ENCODE measurements at regions not wholly inside any gene's neighbourhood (a gene's known extent, or its start where the extent isn't known, plus 50 kb on each side); places are given as distances from the start of the nearest gene placed in this dataset.

DNA sequence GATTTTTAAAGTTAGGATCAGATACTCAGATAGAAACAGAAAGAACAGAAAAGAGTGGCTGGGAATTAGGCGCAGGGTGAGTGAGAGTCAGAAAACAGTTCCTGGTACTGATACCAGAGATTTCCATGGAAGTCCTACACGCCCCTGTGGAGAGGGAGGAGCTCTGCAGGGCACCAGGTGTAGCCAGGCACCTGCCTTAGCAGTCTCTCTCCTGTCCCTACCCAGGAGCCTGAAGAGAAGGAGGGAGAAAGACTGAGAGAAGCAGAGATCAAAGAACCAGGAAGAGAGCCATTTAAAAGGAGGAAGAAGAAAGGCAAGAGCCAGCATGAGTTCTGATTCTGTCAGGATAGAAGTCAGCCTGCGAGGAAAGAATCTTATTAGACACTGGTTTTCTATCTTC is 65.0 kb downstream of the CBLN1 start:
- ChIA-PET POLR2A (no interaction called here), CTCF (no interaction called here)
- no peak overlapping the region for H3K27ac ChIP-seq (ENCODE audit: low read depth, low read length)
- H3K27me3 ChIP-seq (ENCODE audit: control insufficient read depth, insufficient read depth, low read length) = no peaks in the 10 kb centered on the region
- no peak overlapping the region for H3K4me3 ChIP-seq (ENCODE audit: low read depth, low read length)
- no peak for DNase-seq (ENCODE audit: low read depth, low spot score)
- TF ChIP-seq, protein P1, sequence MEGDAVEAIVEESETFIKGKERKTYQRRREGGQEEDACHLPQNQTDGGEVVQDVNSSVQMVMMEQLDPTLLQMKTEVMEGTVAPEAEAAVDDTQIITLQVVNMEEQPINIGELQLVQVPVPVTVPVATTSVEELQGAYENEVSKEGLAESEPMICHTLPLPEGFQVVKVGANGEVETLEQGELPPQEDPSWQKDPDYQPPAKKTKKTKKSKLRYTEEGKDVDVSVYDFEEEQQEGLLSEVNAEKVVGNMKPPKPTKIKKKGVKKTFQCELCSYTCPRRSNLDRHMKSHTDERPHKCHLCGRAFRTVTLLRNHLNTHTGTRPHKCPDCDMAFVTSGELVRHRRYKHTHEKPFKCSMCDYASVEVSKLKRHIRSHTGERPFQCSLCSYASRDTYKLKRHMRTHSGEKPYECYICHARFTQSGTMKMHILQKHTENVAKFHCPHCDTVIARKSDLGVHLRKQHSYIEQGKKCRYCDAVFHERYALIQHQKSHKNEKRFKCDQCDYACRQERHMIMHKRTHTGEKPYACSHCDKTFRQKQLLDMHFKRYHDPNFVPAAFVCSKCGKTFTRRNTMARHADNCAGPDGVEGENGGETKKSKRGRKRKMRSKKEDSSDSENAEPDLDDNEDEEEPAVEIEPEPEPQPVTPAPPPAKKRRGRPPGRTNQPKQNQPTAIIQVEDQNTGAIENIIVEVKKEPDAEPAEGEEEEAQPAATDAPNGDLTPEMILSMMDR (IDR thresholded peaks at IDR 0.05; ENCODE audit: low read depth, low read length) = no peak
- peaks cover 4% of the 10 kb centered on the region for H3K9me3 ChIP-seq (ENCODE audit: control insufficient read depth, insufficient read depth, low read length)

DNA sequence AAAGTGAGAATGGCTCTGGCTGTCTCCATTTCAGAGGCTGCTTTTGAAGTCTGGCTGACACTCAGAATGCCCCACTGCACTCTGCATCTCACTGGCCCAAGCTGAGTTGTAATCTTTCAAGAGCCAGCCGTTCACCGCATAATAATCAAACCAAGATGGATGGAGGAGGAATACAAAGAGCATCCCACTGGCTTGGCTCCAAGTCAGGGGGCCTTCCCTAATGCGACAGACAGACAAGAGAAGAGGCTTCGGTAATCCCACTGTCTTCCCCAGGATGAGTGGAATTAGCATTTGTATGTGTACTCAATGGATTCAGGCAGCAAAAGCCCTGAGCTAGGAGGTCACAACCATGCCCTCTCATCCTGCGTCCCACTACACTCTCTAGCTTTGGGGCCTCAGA is 68.0 kb downstream of the CBLN1 start:
- peaks cover 8% of the 10 kb centered on the region for H3K9me3 ChIP-seq (ENCODE audit: control insufficient read depth, insufficient read depth, low read length)
- no peaks in the 10 kb centered on the region for H3K27me3 ChIP-seq (ENCODE audit: control insufficient read depth, insufficient read depth, low read length)
- TF ChIP-seq, protein P1 (IDR thresholded peaks at IDR 0.05; ENCODE audit: low read depth, low read length) = no peak
- H3K27ac ChIP-seq (ENCODE audit: low read depth, low read length) = no peak overlapping the region
- no peak overlapping the region for H3K4me3 ChIP-seq (ENCODE audit: low read depth, low read length)
- no peak for DNase-seq (ENCODE audit: low read depth, low spot score)
- ChIA-PET CTCF (no interaction called here), POLR2A (no interaction called here)

DNA sequence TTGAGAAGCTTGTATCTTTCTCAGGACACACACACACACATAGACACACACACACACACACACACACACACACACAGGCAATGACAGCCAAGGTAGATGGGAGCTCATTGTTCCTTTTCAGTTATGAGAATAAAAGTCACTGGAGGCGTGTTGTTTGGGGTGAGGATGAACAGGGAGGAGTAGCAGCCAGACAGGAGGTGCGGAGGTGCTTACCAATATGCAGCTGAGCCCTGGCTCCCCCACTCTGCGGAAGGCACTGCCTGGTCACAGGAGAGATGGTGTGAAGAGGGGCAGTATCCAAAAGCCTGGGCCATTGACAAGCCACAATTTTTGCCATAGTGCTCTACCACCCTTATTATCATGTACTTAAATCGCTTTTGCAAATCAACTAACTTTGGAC is 77.4 kb downstream of the CBLN1 start:
- H3K27me3 ChIP-seq (ENCODE audit: control insufficient read depth, insufficient read depth, low read length) = no peaks in the 10 kb centered on the region
- TF ChIP-seq, protein P1 (IDR thresholded peaks at IDR 0.05; ENCODE audit: low read depth, low read length) = no peak
- no peak overlapping the region for H3K27ac ChIP-seq (ENCODE audit: low read depth, low read length)
- ChIA-PET POLR2A (no interaction called here), CTCF (no interaction called here)
- DNase-seq (ENCODE audit: low read depth, low spot score) = no peak
- no peak overlapping the region for H3K4me3 ChIP-seq (ENCODE audit: low read depth, low read length)
- peaks cover 22% of the 10 kb centered on the region for H3K9me3 ChIP-seq (ENCODE audit: control insufficient read depth, insufficient read depth, low read length)

DNA sequence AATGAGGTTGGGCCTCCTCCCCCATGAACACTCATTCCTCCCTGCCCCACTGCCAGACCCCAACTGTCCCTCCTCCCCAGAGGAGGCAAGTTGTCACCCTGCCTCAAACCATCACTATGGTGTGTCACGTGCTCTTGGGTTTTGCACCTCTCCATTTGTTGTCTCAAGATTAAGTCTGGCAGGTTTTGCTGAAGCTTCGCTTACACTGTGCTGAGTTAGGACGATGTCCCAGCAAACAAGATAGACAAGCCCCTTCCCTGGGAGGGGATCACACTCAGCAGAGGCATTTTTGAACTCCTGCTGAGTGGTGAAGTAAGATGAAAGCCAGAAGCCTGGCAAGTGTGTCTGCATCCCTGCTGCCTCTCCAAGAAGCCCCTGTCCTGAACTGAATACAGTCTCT is 78.3 kb downstream of the CBLN1 start:
- no peak for DNase-seq (ENCODE audit: low read depth, low spot score)
- Histone ChIP-seq H3K27me3 (ENCODE audit: control insufficient read depth, insufficient read depth, low read length) (no peaks in the 10 kb centered on the region), H3K27ac (ENCODE audit: low read depth, low read length) (no peak overlapping the region), H3K4me3 (ENCODE audit: low read depth, low read length) (no peak overlapping the region), H3K9me3 (ENCODE audit: control insufficient read depth, insufficient read depth, low read length) (peaks cover 24% of the 10 kb centered on the region)
- TF ChIP-seq, protein P1 (IDR thresholded peaks at IDR 0.05; ENCODE audit: low read depth, low read length) = no peak
- ChIA-PET POLR2A (no interaction called here), CTCF (no interaction called here)

DNA sequence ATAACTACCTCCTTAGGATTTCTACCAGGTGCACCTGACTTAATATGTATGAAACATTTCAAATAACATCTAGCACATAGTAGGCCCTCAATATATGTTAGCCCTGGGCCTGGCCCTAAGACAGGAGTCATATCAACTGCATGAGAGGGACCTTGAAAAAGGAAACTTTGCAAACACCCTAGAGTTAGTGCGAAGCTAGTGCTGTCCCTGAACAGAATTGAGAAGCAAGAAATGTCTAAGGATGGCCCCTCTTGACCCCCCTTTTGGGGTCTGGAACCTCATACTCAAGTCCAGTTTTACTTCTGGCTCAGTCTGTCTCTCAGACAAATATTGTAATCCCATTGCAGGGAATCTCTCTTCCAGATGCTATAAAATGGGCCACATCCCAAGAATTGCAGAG is 80.5 kb downstream of the CBLN1 start:
- TF ChIP-seq, protein P1 (IDR thresholded peaks at IDR 0.05; ENCODE audit: low read depth, low read length) = no peak
- POLR2A ChIA-PET = no interaction called here
- no peak overlapping the region for H3K4me3 ChIP-seq (ENCODE audit: low read depth, low read length)
- H3K27ac ChIP-seq (ENCODE audit: low read depth, low read length) = no peak overlapping the region
- no peaks in the 10 kb centered on the region for H3K27me3 ChIP-seq (ENCODE audit: control insufficient read depth, insufficient read depth, low read length)
- CTCF ChIA-PET = no interaction called here
- H3K9me3 ChIP-seq (ENCODE audit: control insufficient read depth, insufficient read depth, low read length) = peaks cover 20% of the 10 kb centered on the region
- no peak for DNase-seq (ENCODE audit: low read depth, low spot score)
